D341Med (cell line): ENCODE measurements at regions not wholly inside any gene's neighbourhood (a gene's known extent, or its start where the extent isn't known, plus 50 kb on each side); places are given as distances from the start of the nearest gene placed in this dataset.
"Not testable (repeated sequence)": the region's sequence is repeated elsewhere in the genome, so short reads cannot be mapped to it uniquely, and the experiment has no call there.

Experiments used
- DNase-seq: peaks from one replicate; pipeline ENCODE4 v3.0.0; 2012; ENCODE audit warnings: low spot score

GRCh38 chr7:155945670-155946325 lies 133.5 kb upstream of the SHH start:
- DNase-seq: no peak

GRCh38 chr7:155944901-155945300 lies 132.6 kb upstream of the SHH start:
- no peak for DNase-seq

- DNase-seq: no peak
These were observed 131.1 kb upstream of the SHH start for GRCh38 chr7:155943251-155943899.

GRCh38 chr7:155942226-155942950 lies 130.1 kb upstream of the SHH start:
- DNase-seq: no peak

- no peak for DNase-seq
These were observed 129.4 kb upstream of the SHH start for GRCh38 chr7:155941688-155942087.

GRCh38 chr7:155939350-155939749 lies 127.1 kb upstream of the SHH start:
- no peak for DNase-seq

- DNase-seq: no peak
These were observed 125.9 kb upstream of the SHH start for GRCh38 chr7:155938129-155938528.

- no peak for DNase-seq
These were observed 123.5 kb upstream of the SHH start for GRCh38 chr7:155935726-155936125.

GRCh38 chr7:155935005-155935557 lies 122.8 kb upstream of the SHH start:
- DNase-seq: no peak

- not testable (repeated sequence) for DNase-seq
These were observed 120.1 kb upstream of the SHH start for GRCh38 chr7:155932324-155932723.

- no peak for DNase-seq
These were observed 119.3 kb upstream of the SHH start for GRCh38 chr7:155931396-155932085.

GRCh38 chr7:155930527-155930926 lies 118.3 kb upstream of the SHH start:
- no peak for DNase-seq

GRCh38 chr7:155930061-155930460 lies 117.8 kb upstream of the SHH start:
- no peak for DNase-seq

GRCh38 chr7:155928583-155928982 lies 116.3 kb upstream of the SHH start:
- DNase-seq: no peak

- DNase-seq: no peak
These were observed 115.6 kb upstream of the SHH start for GRCh38 chr7:155927905-155928304.

GRCh38 chr7:155925682-155926081 lies 113.4 kb upstream of the SHH start:
- no peak for DNase-seq

- DNase-seq: no peak
These were observed 110.0 kb upstream of the SHH start for GRCh38 chr7:155922067-155922816.

- no peak for DNase-seq
These were observed 109.5 kb upstream of the SHH start for GRCh38 chr7:155921804-155922066.

GRCh38 chr7:155921086-155921803 lies 109.0 kb upstream of the SHH start:
- no peak for DNase-seq

GRCh38 chr7:155920068-155920461 lies 107.8 kb upstream of the SHH start:
- no peak for DNase-seq

GRCh38 chr7:155919391-155920067 lies 107.3 kb upstream of the SHH start:
- DNase-seq: no peak
